ENCODE measurements at regions not wholly inside any gene's neighbourhood (a gene's known extent, or its start where the extent isn't known, plus 50 kb on each side); places are given as distances from the start of the nearest gene placed in this dataset.

GRCh38 chr11:116507016-116507415 is 265.8 kb downstream of the BUD13 start:
- no peaks in the 10 kb centered on the region for H3K27me3 ChIP-seq (ENCODE audit: control insufficient read depth, insufficient read depth, low read length)
- TF ChIP-seq, protein P1, sequence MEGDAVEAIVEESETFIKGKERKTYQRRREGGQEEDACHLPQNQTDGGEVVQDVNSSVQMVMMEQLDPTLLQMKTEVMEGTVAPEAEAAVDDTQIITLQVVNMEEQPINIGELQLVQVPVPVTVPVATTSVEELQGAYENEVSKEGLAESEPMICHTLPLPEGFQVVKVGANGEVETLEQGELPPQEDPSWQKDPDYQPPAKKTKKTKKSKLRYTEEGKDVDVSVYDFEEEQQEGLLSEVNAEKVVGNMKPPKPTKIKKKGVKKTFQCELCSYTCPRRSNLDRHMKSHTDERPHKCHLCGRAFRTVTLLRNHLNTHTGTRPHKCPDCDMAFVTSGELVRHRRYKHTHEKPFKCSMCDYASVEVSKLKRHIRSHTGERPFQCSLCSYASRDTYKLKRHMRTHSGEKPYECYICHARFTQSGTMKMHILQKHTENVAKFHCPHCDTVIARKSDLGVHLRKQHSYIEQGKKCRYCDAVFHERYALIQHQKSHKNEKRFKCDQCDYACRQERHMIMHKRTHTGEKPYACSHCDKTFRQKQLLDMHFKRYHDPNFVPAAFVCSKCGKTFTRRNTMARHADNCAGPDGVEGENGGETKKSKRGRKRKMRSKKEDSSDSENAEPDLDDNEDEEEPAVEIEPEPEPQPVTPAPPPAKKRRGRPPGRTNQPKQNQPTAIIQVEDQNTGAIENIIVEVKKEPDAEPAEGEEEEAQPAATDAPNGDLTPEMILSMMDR (conservative IDR thresholded peaks at IDR 0.05 in 1 of 2, IDR thresholded peaks at IDR 0.05 in 1 of 2; ENCODE audit: low read depth in 1 of 2, low read length in 2 of 2): no peak
- no peak for TF ChIP-seq EZH2 (IDR thresholded peaks at IDR 0.05; ENCODE audit: low read length, missing control alignments)
- no peak overlapping the region for H2AFZ ChIP-seq (ENCODE audit: low read length)
- no peak for DNase-seq (ENCODE audit: low read depth in 2 of 2)
- no peak overlapping the region for H3K9ac ChIP-seq (ENCODE audit: insufficient read depth, low read length)
- H3K27ac ChIP-seq (ENCODE audit: insufficient read depth, low read length): no peak overlapping the region
- H3K79me2 ChIP-seq (ENCODE audit: control insufficient read depth, insufficient read depth, low read length): no peaks in the 10 kb centered on the region
- no peaks in the 10 kb centered on the region for H3K36me3 ChIP-seq (ENCODE audit: control insufficient read depth, insufficient read depth, low read length)
- no peaks in the 10 kb centered on the region for H3K9me3 ChIP-seq (ENCODE audit: control insufficient read depth, insufficient read depth, low read depth, low read length)
- no peak overlapping the region for H3K4me2 ChIP-seq (ENCODE audit: extremely low read depth, insufficient read depth, low read length)
- H4K20me1 ChIP-seq (ENCODE audit: control insufficient read depth, extremely low read depth, insufficient read depth, low read length): no peaks in the 10 kb centered on the region
- H3K4me3 ChIP-seq (replicated peaks in 1 of 4; ENCODE audit: control extremely low read depth in 1 of 4, insufficient read depth in 1 of 4, low read depth in 3 of 4, low read length in 4 of 4): no peak overlapping the region
- H3K4me1 ChIP-seq (ENCODE audit: control insufficient read depth, extremely low read depth, insufficient read depth, low read length): no peaks in the 10 kb centered on the region

- Histone ChIP-seq H3K79me2 (ENCODE audit: control insufficient read depth, insufficient read depth, low read length) (no peaks in the 10 kb centered on the region), H3K9me3 (ENCODE audit: control insufficient read depth, insufficient read depth, low read depth, low read length) (no peaks in the 10 kb centered on the region), H3K27me3 (ENCODE audit: control insufficient read depth, insufficient read depth, low read length) (no peaks in the 10 kb centered on the region), H3K4me1 (ENCODE audit: control insufficient read depth, extremely low read depth, insufficient read depth, low read length) (no peaks in the 10 kb centered on the region), H3K4me2 (ENCODE audit: extremely low read depth, insufficient read depth, low read length) (no peak overlapping the region), H3K9ac (ENCODE audit: insufficient read depth, low read length) (no peak overlapping the region), H4K20me1 (ENCODE audit: control insufficient read depth, extremely low read depth, insufficient read depth, low read length) (no peaks in the 10 kb centered on the region), H3K36me3 (ENCODE audit: control insufficient read depth, insufficient read depth, low read length) (no peaks in the 10 kb centered on the region), H3K27ac (ENCODE audit: insufficient read depth, low read length) (no peak overlapping the region), H3K4me3 (replicated peaks in 1 of 4; ENCODE audit: control extremely low read depth in 1 of 4, insufficient read depth in 1 of 4, low read depth in 3 of 4, low read length in 4 of 4) (no peak overlapping the region), H2AFZ (ENCODE audit: low read length) (no peak overlapping the region)
- DNase-seq (ENCODE audit: low read depth in 2 of 2): no peak
- TF ChIP-seq, protein P1 (conservative IDR thresholded peaks at IDR 0.05 in 1 of 2, IDR thresholded peaks at IDR 0.05 in 1 of 2; ENCODE audit: low read depth in 1 of 2, low read length in 2 of 2): no peak
- TF ChIP-seq EZH2 (IDR thresholded peaks at IDR 0.05; ENCODE audit: low read length, missing control alignments): no peak
Measured at GRCh38 chr11:116506263-116506825, 266.4 kb downstream of the BUD13 start.

GRCh38 chr11:116505298-116506262 is 267.2 kb downstream of the BUD13 start:
- Histone ChIP-seq H3K9ac (ENCODE audit: insufficient read depth, low read length) (no peak overlapping the region), H3K79me2 (ENCODE audit: control insufficient read depth, insufficient read depth, low read length) (no peaks in the 10 kb centered on the region), H3K4me1 (ENCODE audit: control insufficient read depth, extremely low read depth, insufficient read depth, low read length) (no peaks in the 10 kb centered on the region), H3K4me3 (replicated peaks in 1 of 4; ENCODE audit: control extremely low read depth in 1 of 4, insufficient read depth in 1 of 4, low read depth in 3 of 4, low read length in 4 of 4) (no peak overlapping the region), H2AFZ (ENCODE audit: low read length) (no peak overlapping the region), H3K27me3 (ENCODE audit: control insufficient read depth, insufficient read depth, low read length) (no peaks in the 10 kb centered on the region), H3K27ac (ENCODE audit: insufficient read depth, low read length) (no peak overlapping the region), H4K20me1 (ENCODE audit: control insufficient read depth, extremely low read depth, insufficient read depth, low read length) (no peaks in the 10 kb centered on the region), H3K9me3 (ENCODE audit: control insufficient read depth, insufficient read depth, low read depth, low read length) (no peaks in the 10 kb centered on the region), H3K36me3 (ENCODE audit: control insufficient read depth, insufficient read depth, low read length) (no peaks in the 10 kb centered on the region), H3K4me2 (ENCODE audit: extremely low read depth, insufficient read depth, low read length) (no peak overlapping the region)
- no peak for DNase-seq (ENCODE audit: low read depth in 2 of 2)
- TF ChIP-seq, protein P1 (conservative IDR thresholded peaks at IDR 0.05 in 1 of 2, IDR thresholded peaks at IDR 0.05 in 1 of 2; ENCODE audit: low read depth in 1 of 2, low read length in 2 of 2): no peak
- no peak for TF ChIP-seq EZH2 (IDR thresholded peaks at IDR 0.05; ENCODE audit: low read length, missing control alignments)
